Common myeloid progenitor, CD34-positive (primary cell): ENCODE measurements at regions not wholly inside any gene's neighbourhood (a gene's known extent, or its start where the extent isn't known, plus 50 kb on each side); places are given as distances from the start of the nearest gene placed in this dataset.
"Not testable (repeated sequence)": the region's sequence is repeated elsewhere in the genome, so short reads cannot be mapped to it uniquely, and the experiment has no call there.

Experiments
- CTCF ChIA-PET: fragments of 350-600 bp; sonication (Branson Sonifier 250); formaldehyde crosslinking; loops from one replicate; lab custom pipeline; 2021; ENCODE audit warnings: antibody characterized with exemption; lab: Charles Lee
- POLR2A ChIA-PET: fragments of 350-600 bp; sonication (Branson Sonifier 250); formaldehyde crosslinking; loops from one replicate; lab custom pipeline; 2021; ENCODE audit warnings: antibody characterized with exemption; lab: Charles Lee
- DNase-seq, 3 donors: peaks; one replicate each; pipeline versions ENCODE4 v3.0.0 to v3.0.0-alpha.2; 2013
- H3K27ac ChIP-seq, 2 experiments: 1 replicate in 1 of 2; 2 replicates in 1 of 2; pipeline ENCODE4 v1.7.0; 2013; ENCODE audit warnings: inconsistent platforms in 2 of 2, low read length in 2 of 2, mild to moderate bottlenecking in 2 of 2, low read depth in 1 of 2, moderate library complexity in 1 of 2; ENCODE audit not compliant: severe bottlenecking in 2 of 2, insufficient read depth in 1 of 2, poor library complexity in 1 of 2
- H3K27me3 ChIP-seq, 5 experiments: replicated peaks in 2 of 5; 1 replicate in 3 of 5; 2 replicates in 2 of 5; pipeline versions ENCODE4 v1.6.1 to v1.7.0; 2013; ENCODE audit warnings: low read length in 4 of 5, mild to moderate bottlenecking in 2 of 5, moderate library complexity in 2 of 5, inconsistent platforms in 1 of 5; ENCODE audit not compliant: insufficient read depth in 5 of 5, control insufficient read depth in 4 of 5
- H3K36me3 ChIP-seq, 4 experiments: 1 replicate in 2 of 4; 2 replicates in 2 of 4; pipeline versions ENCODE4 v1.6.1 to v1.7.0; 2013; ENCODE audit warnings: low read length in 3 of 4, control low read depth in 1 of 4, mild to moderate bottlenecking in 1 of 4; ENCODE audit not compliant: control insufficient read depth in 4 of 4, insufficient read depth in 4 of 4
- H3K4me1 ChIP-seq, 4 experiments: 1 replicate in 3 of 4; 2 replicates in 1 of 4; pipeline versions ENCODE4 v1.6.1 to v1.7.1; 2013; ENCODE audit warnings: low read length in 3 of 4, mild to moderate bottlenecking in 3 of 4, control low read depth in 1 of 4, inconsistent platforms in 1 of 4, moderate library complexity in 1 of 4; ENCODE audit not compliant: control insufficient read depth in 4 of 4, insufficient read depth in 4 of 4; ENCODE audit errors: control extremely low read depth in 1 of 4
- H3K4me3 ChIP-seq, 7 experiments: 1 replicate in 4 of 7; 2 replicates in 3 of 7; pipeline versions ENCODE4 v1.5.1 to v1.7.0; 2013; ENCODE audit warnings: mild to moderate bottlenecking in 7 of 7, low read length in 6 of 7, moderate library complexity in 6 of 7, inconsistent platforms in 2 of 7, low read depth in 2 of 7, control low read depth in 1 of 7; ENCODE audit not compliant: insufficient read depth in 4 of 7, control insufficient read depth in 1 of 7; ENCODE audit errors: extremely low read depth in 1 of 7
- H3K9me3 ChIP-seq, 5 experiments: 1 replicate in 4 of 5; 2 replicates in 1 of 5; pipeline versions ENCODE4 v1.6.1 to v1.7.1; 2013; ENCODE audit warnings: low read length in 4 of 5, mild to moderate bottlenecking in 2 of 5, inconsistent platforms in 1 of 5, low read depth in 1 of 5, moderate library complexity in 1 of 5; ENCODE audit not compliant: control insufficient read depth in 4 of 5, insufficient read depth in 2 of 5; ENCODE audit errors: control extremely low read depth in 1 of 5
- WGBS: methylation state at CpG from one replicate; pipeline ENCODE4 v1.1.5; 2013; ENCODE audit not compliant: insufficient coverage; 5-methylcytosine and 5-hydroxymethylcytosine counted together

DNA sequence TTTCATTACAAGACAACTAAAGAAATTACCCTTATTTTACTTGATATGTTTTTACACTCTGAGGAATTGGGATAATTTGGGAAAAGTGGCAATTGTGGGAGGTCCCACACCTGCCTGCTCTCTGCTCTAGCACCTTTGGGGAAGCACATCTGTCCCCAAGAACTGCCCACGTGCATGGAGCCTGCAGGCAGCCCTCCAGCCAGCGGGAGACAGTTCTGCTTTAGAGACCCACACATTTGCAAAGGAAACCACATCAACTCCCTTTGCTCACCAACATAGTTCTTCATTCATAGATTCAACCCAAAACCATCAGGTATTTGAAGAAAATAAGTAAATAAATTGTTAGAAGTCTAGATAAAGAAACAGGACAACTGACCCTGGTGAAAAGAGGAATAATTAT lies 239.9 kb upstream of the ID2 start:
- POLR2A ChIA-PET = no interaction called here
- CTCF ChIA-PET = no interaction called here
- H3K9me3 ChIP-seq = peaks cover 0 to 2% (median 0%) of the 10 kb centered on the region in 5 experiments
- H3K4me1 ChIP-seq = peaks cover 19 to 54% (median 28%) of the 10 kb centered on the region in 4 experiments
- H3K4me3 ChIP-seq = no peak overlapping the region
- DNase-seq = peak; percentile 22 to 88 (median 82)
- H3K36me3 ChIP-seq = no peaks in the 10 kb centered on the region
- WGBS = 0% methylated on average over 1 of the region's 2 CpGs
- no peaks in the 10 kb centered on the region for H3K27me3 ChIP-seq
- H3K27ac ChIP-seq = peak overlapping the region in 1 of 2 experiments; percentile 39

DNA sequence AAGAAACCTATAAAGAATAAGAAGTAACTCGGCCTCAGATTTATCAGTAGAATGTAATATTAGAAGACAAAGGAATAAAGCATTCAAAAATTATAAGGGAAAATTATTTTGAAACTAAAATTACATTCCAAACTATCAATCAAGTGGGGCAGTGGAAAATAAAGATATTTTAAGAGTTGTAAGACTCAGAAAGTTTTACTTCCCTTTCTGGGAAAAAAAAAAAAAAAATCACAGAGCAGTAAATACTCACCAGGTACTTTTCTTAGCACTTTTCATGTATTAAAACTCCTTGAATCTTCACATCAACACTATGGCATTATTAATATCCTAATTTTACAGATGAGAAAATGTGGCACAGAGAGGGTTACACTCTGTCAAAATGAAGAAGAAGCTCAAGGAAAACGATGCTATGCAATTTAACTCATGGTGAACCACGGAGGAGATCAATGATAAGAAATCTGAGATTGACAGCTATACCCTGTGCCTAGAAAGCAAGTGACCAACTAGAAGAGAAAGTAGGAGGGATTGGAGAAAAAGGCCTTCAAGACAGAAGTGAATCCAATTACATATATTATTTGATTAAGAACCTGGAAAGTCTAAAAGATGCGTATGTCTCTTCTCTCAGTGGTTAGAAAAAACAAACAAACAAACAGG lies 238.9 kb upstream of the ID2 start:
- WGBS = 21% methylated on average over 2 of the region's 4 CpGs

DNA sequence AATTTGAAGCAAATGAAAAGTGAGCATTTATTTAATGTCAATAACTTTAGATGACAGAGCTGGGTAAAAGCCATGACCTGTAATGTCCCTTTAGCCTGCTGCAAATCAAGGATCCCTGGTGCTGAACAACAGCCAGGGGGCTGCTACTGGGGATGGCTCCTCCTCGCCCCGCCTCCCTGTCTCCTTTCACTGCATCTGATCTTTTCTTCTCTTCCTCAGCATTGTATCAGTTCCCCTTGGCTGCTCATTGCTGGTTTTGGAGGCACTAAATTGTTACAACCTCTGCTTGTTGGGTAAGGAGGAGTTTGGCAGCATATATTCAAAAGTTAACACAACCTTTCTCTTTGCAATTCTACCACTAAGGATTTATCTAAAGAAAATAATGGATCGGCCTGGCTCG lies 236.3 kb upstream of the ID2 start:
- Histone ChIP-seq H3K9me3 (no peaks in the 10 kb centered on the region), H3K36me3 (no peaks in the 10 kb centered on the region), H3K4me1 (peaks cover 11 to 39% (median 17%) of the 10 kb centered on the region in 4 experiments), H3K4me3 (no peak overlapping the region), H3K27ac (no peak overlapping the region), H3K27me3 (no peaks in the 10 kb centered on the region)
- CTCF ChIA-PET = interaction anchor here (0.6 to 0.9 kb wide), 2 partner anchors 51 to 138 kb away, joined by 3 read pairs; no protein-coding TSS in a partner anchor
- no peak for DNase-seq
- WGBS = 50% methylated on average over 2 of the region's 4 CpGs
- POLR2A ChIA-PET = no interaction called here

More for the DNA sequence above, 238.9 kb upstream of the ID2 start:
- DNase-seq = no peak
- no peak overlapping the region for H3K4me3 ChIP-seq
- no peaks in the 10 kb centered on the region for H3K27me3 ChIP-seq
- ChIA-PET POLR2A (interaction anchor here (0.6 kb wide), 1 partner anchor 28 kb away, joined by 3 read pairs; no protein-coding TSS in a partner anchor), CTCF (no interaction called here)
- no peaks in the 10 kb centered on the region for H3K36me3 ChIP-seq
- H3K9me3 ChIP-seq = no peaks in the 10 kb centered on the region
- peaks cover 19 to 53% (median 28%) of the 10 kb centered on the region in 4 experiments for H3K4me1 ChIP-seq
- H3K27ac ChIP-seq = no peak overlapping the region

DNA sequence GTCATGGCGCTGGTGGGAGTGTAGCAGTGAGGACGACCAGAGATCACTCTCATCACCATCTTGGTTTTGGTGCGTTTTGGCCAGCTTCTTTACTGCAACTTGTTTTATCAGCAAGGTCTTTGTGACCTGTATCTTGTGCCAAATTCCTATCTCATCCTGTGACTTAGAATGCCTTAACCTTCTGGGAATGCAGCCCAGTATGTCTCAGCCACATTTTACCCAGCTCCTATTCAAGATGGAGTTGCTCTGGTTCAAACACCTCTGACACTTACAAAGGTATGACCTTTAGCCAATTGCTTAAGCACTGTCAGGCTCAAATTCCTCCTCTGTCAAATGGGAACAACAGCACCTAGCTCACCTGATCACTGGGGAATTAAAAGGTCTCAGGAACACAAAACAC lies 235.1 kb upstream of the ID2 start:
- POLR2A ChIA-PET, H3K9me3 ChIP-seq, H3K4me3 ChIP-seq, DNase-seq, H3K27ac ChIP-seq, H3K36me3 ChIP-seq, H3K27me3 ChIP-seq: not testable (repeated sequence)
- WGBS = 93% methylated on average over 3 of the region's 3 CpGs
- peaks cover 9 to 31% (median 14%) of the 10 kb centered on the region in 4 experiments for H3K4me1 ChIP-seq
- CTCF ChIA-PET = interaction anchor here (0.6 kb wide), 1 partner anchor 660 kb away, joined by 4 read pairs; no protein-coding TSS in a partner anchor

DNA sequence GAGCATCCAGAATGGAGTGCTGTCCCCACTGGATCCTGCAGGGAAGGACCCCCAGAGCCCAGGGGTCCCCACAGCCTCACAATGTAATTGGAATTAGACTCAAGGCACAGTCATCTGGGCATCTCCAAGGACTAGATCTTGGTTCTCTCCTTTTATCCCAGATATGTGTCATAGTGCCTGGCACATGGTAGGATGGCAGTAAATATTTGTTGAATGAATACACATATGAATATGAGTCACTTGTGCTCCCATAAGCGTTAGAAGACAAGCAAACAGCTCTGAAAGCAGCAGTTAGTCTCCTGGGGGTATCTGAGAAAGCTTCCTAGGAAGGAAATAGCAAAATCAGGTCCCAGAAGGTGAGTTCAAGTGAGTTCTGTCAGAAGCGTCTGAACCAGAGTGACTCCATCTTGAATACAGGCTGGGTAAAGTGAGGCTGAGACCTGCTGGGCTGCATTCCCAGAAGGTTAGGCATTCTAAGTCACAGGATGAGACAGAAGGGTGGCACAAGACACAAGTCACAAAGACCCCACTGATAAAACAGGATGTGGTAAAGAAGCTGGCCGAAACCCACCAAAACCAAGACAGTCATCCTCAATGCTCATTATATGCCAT lies 234.1 kb upstream of the ID2 start:
- ChIA-PET CTCF (interaction anchor here (0.6 kb wide), 1 partner anchor 49 kb away, joined by 3 read pairs; no protein-coding TSS in a partner anchor), POLR2A (no interaction called here)
- no peaks in the 10 kb centered on the region for H3K36me3 ChIP-seq
- no peak overlapping the region for H3K27ac ChIP-seq
- no peaks in the 10 kb centered on the region for H3K9me3 ChIP-seq
- 100% methylated on average over 1 of the region's 3 CpGs for WGBS
- H3K27me3 ChIP-seq = no peaks in the 10 kb centered on the region
- DNase-seq = no peak
- no peak overlapping the region for H3K4me3 ChIP-seq
- H3K4me1 ChIP-seq = peaks cover 3 to 22% (median 6%) of the 10 kb centered on the region in 4 experiments

DNA sequence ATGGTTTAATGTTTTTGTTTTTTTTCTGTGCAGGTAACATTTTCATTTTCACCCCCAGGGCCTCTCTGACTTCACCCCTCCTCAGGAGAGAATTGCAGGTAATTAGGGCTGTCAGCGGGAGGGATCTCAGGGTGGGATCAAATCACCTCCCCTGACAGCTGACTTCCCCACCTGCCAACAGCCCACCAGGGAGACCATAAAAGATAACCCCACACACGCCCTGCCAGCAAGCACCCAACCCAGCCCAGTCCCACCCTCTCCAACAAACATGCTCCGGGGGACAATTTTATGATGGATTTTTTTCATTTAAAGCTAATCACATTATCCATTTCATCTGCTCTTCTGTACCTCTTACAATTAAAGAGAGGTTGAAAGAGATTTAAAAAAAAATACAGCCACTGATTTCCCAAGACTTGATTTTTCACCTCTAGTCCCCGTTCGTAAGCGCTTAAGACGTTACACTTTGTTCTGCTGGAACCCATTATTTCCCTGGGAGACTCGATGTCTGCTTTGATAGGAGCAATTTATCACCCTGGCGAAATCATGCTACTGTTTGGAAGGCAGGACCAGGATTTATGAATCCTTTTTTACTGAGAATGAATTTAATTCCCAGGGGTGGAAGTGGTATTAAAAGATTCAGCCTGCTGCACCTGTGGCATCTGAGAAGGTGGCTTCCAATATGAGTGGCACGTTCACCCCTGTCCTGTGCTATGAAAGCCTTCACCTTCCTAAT lies 232.9 kb upstream of the ID2 start:
- no peak overlapping the region for H3K4me3 ChIP-seq
- no peaks in the 10 kb centered on the region for H3K36me3 ChIP-seq
- H3K9me3 ChIP-seq = no peaks in the 10 kb centered on the region
- CTCF ChIA-PET = no interaction called here
- POLR2A ChIA-PET = no interaction called here
- no peaks in the 10 kb centered on the region for H3K27me3 ChIP-seq
- WGBS = 95% methylated on average over 8 of the region's 10 CpGs
- H3K4me1 ChIP-seq = peaks cover 0 to 14% (median 0%) of the 10 kb centered on the region in 4 experiments
- DNase-seq = no peak
- H3K27ac ChIP-seq = no peak overlapping the region
